Epithelial cell of esophagus (primary cell): ENCODE measurements at regions not wholly inside any gene's neighbourhood (a gene's known extent, or its start where the extent isn't known, plus 50 kb on each side); places are given as distances from the start of the nearest gene placed in this dataset.
"Not testable (repeated sequence)": the region's sequence is repeated elsewhere in the genome, so short reads cannot be mapped to it uniquely, and the experiment has no call there.

Source experiments
- DNase-seq: peaks from one replicate; pipeline ENCODE4 v3.0.0; 2010; ENCODE audit warnings: low read depth
- H3K4me3 ChIP-seq: 2 replicates; pipeline ENCODE4 v1.5.1; 2011; ENCODE audit warnings: mild to moderate bottlenecking, low read length, control low read depth
- CTCF ChIP-seq: IDR thresholded peaks from 2 replicates; pipeline ENCODE4 v1.5.1; 2011; ENCODE audit warnings: low read depth, mild to moderate bottlenecking, low read length, control low read depth, inconsistent platforms; ENCODE audit not compliant: insufficient read depth; ENCODE audit errors: missing control alignments

- no peak overlapping the region for H3K4me3 ChIP-seq
- TF ChIP-seq CTCF: no peak
- no peak for DNase-seq
These were observed 108.8 kb downstream of the TNFSF18 start for GRCh38 chr1:172941945-172942344.

DNA sequence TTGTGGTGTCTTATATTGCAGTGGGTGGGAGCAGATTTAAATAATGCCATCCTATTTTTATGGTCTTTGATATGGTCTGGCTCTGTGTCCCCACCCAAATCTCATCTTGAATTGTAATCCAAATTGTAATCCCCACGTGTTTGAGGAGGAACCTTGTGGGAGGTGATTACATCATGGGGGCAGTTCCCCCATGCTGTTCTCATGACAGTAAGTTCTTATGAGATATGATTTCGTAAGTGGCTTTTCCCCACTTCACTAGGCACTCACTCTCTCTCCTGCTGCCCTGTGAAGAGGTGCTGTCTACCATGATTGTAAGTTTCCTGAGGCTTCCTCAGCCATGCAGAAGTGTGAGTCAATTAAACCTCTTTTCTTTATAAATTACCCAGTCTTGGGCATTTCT is 107.6 kb downstream of the TNFSF18 start:
- DNase-seq, H3K4me3 ChIP-seq: not testable (repeated sequence)

GRCh38 chr1:172944931-172945330 is 105.8 kb downstream of the TNFSF18 start:
- H3K4me3 ChIP-seq: no peak overlapping the region
- DNase-seq: no peak
- TF ChIP-seq CTCF: no peak

- TF ChIP-seq CTCF: no peak
- H3K4me3 ChIP-seq: no peak overlapping the region
- peak; percentile 76 for DNase-seq
These were observed 103.8 kb downstream of the TNFSF18 start for GRCh38 chr1:172946814-172947507.

DNA sequence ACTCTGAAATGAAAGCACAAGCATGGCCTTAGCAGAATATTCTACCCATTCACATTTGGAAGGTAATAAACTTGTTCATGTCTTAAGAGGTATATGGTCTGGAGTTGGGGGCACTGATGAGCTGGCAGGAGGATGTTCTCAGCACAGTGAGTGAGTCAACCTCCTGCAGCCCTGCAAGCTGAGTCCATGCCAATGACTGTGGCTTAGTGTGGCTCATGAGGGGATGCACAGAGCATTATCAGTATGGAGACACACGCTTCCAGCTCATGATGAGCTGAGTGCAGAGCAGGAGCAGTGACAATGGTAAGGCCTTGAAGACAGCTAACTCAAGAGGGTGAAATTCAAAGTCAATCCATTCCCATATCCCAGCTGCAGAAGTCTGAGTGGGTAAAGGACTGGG is 102.3 kb downstream of the TNFSF18 start:
- peak; percentile 91 for DNase-seq
- no peak for TF ChIP-seq CTCF
- H3K4me3 ChIP-seq: no peak overlapping the region

GRCh38 chr1:172949096-172949495 is 101.6 kb downstream of the TNFSF18 start:
- no peak overlapping the region for H3K4me3 ChIP-seq
- no peak for TF ChIP-seq CTCF
- DNase-seq: no peak

DNA sequence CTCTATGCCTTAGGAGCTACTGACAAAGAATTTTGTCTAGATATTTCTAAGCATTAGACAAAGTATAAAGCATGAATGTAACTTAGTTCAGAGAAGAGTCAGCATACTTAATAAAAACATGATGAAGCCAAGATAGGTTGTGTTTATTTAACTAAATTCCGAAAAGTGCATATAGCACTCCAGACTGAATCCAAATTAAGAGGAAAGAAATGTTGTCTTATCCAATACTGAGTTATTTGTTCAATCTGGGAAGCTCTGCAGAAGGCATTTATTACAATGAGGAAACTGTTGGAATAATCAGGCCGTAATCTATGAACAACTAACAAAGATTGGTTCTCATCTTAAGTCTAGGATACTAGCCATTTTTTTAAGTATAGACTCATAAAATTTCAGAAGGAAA is 100.2 kb downstream of the TNFSF18 start:
- no peak for DNase-seq
- H3K4me3 ChIP-seq: no peak overlapping the region
- no peak for TF ChIP-seq CTCF
